Activated CD4-positive, alpha-beta T cell treated with anti-CD3 and anti-CD28 coated beads, Interleukin-10, Interleukin-2, amounts not matched to agents 100 ng/mL and 50 ng/mL, durations not matched to agents 16 hours and 8 hours (primary cell): ENCODE measurements at regions not wholly inside any gene's neighbourhood (a gene's known extent, or its start where the extent isn't known, plus 50 kb on each side); places are given as distances from the start of the nearest gene placed in this dataset.

Source experiments
- DNase-seq: peaks from one replicate; pipeline ENCODE4 v3.0.0-alpha.2; 2020

DNA sequence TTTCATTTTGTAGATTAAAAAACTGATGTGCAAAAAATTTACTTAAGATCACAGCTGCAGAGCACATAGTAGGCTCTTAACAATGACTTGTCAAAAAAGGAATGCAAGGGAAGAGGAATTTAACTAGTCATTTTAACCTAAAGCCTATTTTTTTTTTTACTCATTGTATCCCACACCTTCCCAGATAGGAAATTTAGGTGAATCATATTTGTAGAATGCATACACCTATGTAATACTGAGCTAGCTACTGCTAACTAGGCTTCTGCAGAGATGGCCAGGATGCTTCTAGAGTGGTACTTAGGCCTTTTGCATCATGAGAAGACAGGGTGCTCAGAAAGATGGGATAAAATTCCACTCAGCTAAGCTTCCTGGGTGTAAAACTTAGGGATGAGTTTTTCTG lies 387.3 kb downstream of the AASDHPPT start:
- DNase-seq: no peak

DNA sequence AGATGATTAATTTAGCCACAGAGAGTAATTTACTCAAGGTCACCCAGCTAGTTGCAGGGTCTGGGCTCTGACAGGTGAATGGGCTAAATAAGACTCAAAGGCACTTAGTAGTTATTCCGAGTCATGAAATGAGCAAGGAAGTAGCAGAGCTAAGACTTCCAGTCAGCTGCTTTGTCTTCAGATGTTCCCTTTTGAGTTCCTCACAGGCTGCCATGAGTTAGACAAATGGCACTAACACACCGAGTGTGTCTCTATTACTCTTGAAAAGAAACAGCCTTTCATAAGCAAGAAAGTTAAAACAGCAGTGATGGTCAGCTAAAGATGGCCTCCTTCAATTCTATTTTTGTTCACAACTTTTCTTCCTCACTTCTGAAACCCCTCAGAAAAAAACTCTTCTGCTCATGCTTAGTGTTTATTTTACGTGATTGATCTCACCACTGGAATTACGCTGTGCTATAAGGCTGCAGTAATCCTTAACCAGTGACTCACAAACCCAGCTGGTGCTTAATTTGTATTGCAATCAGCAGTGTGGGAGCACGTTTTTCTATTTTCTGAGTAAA lies 389.1 kb downstream of the AASDHPPT start:
- DNase-seq: no peak

DNA sequence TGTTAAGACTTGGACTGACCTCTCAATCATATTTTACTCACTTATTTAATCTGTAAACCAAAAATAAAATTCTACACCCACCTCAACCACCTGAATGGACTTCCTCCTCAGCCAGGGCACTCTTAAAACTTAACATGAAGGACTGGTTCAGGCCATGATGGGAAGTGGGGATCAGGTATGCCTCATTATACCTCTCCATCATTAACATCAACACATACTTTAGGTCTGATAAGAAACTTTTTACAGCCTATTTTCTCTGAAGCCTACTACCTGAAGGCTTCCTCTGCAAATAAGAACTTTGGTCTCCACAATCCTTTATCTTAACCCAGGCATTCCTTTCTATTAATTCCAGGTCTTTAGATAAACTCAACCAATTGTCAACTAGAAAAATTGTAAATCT lies 390.0 kb downstream of the AASDHPPT start:
- no peak for DNase-seq

DNA sequence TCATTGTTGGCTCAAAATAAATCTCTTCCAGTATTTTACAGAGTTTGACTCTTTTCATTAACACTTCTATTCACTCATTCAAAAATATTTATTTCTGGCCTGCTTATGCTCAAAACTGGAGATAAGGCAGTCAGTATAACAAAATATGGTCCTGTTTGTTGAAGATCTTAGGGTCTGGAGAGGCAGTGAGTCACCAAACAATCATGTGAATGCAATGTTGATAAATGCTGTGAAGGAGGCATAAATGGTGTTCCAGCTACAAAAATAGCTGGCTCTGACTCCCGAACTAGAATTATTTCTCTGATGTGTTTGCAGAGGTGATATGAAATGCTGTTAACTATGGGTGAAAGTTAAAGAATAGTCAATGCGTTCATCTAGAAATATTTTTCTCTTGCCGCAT lies 390.6 kb downstream of the AASDHPPT start:
- DNase-seq: no peak

DNA sequence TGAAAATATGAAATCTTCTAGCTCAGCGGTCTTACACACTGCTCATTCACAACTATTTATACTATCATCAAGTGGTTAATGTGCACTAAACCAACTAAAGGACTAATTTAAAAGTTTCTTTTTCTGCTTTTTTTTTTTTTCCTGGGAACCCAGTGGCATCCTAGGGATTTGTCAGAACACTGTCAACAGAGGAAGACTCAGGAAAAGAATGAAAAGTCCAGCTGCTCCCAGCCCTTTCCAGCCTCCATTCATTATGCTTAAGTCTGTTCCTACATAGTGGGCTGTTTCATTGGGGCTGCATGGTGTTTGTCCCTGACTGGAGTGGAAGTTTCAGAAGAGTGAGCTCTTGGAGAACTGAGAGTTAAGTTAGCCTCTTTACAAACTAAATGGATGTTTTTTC lies 391.1 kb downstream of the AASDHPPT start:
- no peak for DNase-seq

DNA sequence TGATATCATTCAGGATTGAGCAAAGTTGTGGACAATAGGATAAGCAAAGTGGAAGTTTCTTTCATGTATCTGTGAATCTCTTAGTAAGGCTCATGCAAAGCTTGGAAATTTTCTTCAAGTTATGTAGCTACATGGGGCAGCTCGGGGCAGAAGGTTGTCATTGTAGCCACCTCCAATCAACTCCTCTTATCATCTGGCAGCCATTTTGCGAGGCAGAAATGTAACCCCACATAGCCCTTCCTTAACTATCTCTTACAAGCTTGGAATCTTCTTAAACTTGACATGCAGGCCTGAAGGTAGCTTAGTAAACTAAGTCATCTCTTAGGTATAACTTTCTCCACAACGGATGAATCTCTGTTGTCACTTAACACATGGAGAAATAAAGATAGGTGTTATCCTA lies 392.8 kb downstream of the AASDHPPT start:
- no peak for DNase-seq

DNA sequence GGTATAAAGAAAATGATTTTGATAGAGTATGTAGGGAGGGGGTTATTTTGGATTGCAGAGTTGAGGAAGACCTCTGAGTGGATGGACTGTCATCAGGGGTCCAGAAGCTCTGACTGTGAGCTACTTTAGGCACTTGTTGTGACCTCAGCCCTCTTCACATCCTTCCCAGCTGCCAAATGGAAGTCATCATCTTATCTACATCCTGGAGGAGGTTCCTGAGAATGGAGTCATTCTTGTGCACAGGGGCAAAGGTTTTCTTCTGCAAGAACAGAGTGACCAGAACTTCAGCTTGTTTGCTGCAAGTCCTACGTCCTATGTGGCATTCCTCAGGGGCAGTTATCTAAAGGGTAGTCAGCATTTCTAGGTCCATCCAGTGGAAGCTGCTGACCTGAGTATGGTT lies 393.8 kb downstream of the AASDHPPT start:
- DNase-seq: no peak

DNA sequence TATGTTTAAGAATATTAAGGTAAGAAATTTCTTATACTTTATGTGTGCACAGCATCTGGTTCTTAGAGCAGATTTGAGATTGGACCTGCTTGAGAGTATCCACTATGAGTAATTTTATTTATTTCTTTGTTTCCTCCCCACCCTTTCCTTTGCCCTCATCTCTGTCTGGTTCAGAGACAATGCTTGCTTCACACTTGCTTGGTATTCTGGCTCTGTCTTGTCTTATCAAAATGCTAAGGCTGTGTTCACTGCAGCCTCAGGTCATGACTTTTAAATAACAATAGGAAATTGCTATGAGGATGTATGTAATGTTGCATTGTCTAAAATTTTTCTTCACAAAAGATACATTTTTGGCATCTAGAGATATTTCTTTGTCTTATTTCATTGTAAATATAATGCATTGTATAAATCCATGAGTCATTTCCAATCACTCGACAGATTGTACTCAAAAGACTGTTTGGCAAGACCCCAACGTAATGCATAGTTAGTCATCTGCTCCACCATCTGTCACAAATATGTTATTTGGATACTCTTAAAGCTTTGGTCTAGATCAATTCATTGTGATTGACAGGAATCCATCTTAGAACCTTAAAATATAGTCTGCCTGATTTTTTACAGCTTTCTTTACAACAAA lies 395.7 kb downstream of the AASDHPPT start:
- DNase-seq: no peak

DNA sequence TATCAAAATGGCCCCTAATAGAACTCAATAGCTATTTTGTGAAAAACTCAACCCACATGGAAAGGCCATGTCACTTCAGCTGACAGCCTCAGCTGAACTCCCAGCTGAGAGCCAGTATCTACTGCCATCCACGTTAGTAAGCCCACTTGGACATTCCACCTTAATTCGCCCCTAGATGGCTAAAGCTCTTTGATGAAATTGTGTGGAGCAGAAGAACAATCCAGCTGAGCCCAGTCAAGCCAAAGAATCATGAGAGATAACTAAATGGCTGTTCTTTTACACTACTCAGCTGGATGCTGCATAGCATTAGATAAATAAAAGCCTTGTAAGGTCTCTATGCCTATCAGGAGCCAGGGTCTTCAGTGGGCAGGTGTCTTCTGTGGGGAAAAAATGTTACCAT lies 396.8 kb downstream of the AASDHPPT start:
- no peak for DNase-seq

DNA sequence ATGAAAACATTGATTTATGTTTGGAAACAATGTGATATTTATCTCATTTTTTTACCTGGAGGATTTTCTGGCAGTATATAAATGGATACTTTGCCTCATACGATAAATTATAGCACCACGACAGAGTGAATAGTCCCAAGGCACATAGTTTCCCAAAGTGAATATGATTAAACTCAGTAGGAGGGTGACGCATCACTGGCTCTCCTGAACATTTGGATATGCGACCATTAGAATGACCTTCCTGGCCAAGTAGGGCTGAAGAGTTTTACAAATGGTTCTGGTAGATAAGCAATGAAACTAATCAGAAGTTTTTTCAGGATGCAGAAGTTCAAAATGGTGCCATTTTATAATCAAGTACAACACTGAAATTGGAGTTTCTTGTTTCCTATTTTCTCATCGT lies 397.7 kb downstream of the AASDHPPT start:
- DNase-seq: no peak

DNA sequence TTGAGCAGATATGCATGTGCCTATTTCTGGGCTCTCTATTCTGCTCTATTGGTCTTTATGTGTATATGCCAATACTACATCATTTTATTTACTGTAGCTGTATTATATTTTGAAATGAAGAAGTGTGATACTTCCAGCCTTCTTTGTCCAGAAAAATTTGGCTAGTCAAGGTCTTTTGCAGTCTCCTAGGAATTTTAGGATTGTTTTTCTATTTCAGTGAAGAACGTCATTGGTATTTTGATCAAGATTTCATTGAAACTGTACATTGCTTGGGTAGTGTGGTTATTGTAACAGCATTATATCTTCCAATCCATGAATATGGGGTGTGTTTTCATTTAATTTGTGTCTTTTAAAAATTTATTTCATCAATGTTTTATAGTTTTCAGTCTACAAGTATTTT lies 400.3 kb downstream of the AASDHPPT start:
- DNase-seq: no peak

DNA sequence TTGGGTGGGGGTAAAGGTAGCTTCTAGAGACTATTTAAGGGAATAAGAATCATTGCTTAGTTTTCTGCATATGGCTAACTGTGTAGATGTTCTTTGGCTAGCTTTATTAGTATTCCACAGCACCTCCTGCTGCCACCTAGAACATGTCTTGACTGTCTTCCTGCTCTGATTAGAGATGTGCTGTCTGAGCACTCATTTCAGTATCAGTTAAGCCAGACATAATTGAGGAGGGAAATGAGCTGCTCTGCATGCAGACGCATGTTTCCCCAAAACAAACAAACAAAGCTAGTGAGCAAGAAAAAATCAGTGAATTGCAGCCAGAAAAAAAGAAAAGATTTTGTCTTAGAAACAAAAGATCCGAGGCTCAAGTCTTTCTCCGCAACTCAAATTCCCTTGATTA lies 402.2 kb downstream of the AASDHPPT start:
- DNase-seq: no peak

DNA sequence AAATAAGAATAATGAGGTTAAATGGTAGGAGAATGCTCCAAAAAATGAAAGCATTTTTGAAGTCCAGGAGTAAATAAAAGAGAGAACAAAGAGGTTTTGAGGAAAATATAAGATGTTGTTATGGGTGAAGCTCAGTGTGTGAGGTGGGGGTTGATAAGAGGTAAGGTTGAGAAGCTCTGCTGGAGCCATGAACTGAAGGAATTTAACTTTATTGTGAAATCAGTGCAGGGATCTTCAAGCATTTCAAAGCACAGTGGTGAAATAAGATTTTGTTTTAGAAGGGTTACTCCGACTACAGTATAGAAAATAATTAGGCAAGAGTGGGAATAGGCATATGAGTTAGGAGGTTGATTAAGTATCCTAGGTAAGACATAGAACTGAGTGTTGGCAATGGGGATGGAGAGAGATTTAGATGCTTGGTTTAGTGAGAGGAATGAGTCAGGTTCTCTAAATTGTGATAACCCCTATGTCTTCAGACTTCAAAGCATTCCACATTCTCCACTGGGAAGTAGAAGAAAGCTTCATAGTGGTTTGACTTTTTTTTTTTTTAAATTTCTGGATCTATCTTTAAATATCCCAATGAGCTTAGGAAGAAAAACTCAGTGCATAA lies 403.2 kb downstream of the AASDHPPT start:
- no peak for DNase-seq

DNA sequence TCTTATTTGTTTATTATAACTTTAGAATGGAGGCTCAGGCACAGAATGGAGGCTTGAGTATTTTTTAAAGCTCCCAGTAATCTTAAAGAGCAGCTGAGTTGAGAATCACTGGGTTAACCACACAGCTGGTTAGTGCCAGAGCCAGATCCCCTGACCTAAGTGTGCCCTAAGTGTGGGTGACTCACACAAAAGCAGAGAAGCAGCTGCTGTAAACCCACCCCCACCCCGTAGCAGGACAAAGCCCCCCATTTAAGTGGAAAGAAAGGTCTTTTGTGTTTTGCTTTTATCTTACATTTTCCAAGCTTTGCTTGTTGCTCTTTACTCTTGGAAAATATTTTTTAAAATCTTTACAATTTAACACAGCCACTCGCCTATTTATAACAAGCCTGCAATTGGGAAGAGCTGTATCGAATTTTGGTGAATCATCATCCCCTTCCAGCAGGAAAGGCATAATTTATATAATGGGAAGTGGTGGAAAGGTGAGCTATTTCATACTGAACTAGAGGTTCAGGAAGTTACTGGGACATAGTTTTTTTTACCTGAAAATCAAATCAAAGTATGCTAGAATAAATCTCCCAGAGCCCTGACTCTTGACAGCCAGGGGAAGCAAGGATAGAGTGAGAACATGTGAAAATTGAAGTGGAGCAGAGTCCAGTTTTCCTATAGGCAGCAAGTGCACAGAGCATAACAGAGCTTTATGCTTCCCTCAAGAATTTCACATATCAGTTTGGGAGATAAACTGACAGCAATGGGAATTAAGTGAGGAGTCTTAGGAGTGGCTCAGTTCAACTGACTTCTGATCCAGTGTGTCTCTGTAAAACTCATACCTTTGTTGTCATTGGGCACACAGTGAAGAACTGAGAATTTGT lies 405.7 kb downstream of the AASDHPPT start:
- DNase-seq: no peak

DNA sequence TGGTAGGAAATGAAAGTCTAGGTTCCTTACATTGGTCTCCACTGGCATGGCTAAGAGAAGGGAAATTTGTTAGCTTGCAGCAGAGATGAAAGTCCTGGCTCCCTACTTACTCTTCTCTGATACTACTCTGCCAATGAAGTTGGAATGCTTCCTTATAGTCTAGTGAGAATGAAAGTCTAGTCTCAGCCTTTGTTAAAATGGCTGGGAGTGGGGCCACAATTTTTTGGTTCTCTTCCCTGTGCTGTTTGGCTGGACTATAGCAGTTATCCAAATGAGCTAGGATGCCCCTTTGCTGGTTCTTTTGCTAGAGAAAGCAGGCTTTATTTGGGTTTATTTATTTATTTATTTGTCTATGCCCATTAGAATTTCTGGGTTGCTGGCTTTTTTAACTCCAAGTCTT lies 414.3 kb downstream of the AASDHPPT start:
- no peak for DNase-seq

DNA sequence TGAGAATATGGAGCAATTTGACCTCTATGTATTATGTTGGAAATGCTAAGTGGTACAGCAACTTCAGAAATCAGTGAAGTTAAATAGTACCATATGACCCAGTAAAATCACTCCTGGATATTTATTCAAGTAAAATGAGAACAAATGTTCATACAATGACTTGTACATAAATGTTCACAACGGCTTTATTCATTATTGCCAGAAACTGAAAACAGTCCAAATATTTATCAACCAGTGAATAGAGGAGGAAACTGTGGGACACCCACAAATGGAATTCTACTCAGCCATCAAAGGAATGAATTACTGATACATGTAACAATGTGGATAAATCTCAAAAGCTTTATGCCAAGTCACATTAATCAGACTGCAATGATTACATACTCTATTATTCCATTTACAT lies 416.3 kb downstream of the AASDHPPT start:
- no peak for DNase-seq

DNA sequence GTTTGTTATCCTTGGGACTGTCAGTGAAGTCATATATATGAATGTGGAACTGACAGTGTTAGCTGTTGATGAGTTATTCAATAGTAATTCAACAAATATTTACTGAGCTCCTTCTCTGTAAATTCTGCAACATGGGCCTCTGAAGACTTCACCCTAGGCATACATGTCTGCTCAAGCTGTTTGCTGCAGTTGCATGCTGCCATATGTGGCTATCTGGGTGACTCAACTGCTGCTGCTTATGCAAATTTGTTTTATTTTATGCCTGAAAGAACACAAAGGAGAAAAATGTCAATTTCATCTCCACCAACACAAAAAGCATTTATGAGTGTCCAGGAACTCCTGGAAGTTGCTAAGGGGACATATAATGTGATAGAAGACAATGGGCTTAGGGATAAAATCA lies 417.6 kb downstream of the AASDHPPT start:
- DNase-seq: no peak

DNA sequence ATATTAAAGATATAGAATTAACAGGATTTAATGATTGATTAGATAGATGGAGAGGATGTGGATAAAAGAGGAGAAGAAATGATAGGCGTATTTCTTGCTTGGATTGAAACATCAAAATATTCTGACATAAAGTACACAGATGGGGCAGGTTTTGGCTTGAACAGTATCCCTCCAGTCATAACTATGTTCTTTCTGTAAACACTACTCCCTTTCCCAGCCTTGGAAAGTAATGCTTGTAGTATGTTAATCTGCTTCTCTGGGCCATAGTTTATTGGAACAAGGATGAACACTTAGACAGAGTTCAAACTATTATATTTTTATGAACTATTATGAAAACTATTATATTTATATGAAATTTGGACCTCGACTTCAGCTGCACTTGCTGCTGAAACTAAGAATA lies 419.2 kb downstream of the AASDHPPT start:
- DNase-seq: no peak

DNA sequence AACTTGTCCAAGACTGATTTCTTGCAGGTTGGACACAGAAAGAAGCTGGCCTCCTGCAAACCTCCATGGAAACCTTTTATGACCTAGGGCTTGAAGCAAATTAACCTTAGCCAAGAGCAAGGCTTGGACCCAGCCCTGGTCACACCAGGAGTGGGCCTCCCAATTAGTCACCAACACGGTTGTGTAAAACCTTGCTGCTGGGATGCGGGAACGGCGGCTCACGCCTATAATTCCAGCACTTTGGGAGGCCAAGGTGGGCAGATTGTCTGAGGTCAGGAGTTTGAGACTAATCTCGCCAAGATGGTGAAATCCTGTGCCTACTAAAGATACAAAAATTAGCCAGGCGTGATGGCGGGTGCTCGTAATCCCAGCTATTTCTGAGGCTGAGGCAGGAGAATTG lies 419.9 kb downstream of the AASDHPPT start:
- no peak for DNase-seq

DNA sequence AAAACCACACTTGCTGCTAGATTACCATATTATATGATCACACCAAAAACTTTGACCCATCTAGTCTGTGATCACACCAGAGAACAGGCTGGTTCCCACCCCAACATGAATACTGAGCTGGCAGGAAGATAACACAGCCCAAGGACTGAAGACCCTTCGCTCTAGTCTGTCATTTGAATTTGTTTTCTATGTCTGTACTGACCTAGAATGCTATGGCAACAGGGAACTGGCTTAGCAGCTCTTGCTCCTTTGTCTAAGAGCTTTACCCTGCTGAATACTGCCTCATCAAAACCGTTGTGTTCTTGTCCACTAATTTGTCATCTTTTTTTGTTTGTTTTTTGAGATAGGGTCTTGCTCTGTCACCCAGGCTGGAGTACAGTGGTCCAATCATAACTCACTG lies 420.4 kb downstream of the AASDHPPT start:
- DNase-seq: no peak

DNA sequence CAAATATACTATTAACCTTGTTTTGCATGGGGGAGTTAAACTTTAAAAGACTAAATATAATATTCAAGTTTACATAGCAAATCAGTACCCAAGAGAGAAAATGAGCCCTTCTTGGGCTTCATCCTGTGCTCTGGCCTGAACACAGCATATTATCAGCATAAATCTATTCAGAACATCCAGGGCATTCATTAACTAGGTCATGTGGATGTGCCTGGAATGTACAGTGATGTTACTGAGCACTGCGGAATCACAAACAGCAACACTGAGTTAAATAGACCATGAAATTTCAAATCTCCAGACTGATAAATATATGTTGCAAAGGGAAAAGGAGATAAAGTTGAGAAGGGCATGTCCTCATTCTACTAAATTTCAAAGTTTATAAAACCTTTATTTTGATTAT lies 426.4 kb downstream of the AASDHPPT start:
- no peak for DNase-seq

DNA sequence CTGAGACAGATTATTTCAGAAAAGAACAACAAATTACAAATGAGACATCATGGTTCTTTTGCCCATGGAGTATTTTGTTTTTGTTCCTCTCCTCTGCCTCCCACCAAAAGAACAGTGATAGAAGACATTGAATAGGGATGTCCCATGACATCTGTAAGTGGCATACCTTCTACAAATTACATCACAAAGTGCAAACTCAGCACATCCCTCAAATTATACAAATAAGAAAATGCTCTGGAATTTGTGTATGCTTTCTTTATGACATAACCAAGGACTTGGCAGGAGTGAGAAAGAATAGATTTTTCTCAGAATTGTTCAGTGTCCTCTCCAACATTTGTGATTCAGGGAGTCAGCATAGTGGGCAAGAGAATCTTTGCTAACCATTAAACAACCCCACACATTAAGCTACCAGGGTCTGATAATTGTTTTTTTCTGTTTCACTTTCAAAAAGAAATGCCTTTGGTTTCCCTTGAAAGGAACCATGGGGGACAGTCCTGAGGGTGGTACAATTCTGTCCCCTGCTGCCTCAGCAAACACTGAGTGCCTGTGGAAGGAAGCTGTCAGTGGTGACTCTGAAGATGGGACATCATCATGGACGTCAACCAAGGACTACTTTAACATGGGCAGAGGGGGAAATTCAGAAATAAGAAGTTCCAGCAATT lies 430.3 kb downstream of the AASDHPPT start:
- DNase-seq: no peak

DNA sequence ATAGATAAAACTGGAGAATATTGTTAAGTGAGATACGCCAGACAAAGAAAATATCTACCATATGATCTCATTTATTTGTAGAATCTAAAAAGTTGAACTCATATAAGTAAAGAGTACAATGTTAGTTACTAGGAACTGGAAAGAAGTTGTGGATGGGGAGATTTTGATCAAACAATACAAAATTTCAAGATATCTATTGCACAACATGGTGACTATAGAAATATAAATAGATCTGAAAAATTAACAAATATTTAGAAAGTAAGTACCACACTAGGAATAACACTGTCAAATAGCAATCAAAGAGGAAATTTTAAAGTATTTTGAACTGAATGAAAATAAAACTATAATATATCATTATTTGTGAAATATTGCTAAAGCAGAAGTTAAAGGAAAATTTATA lies 437.2 kb downstream of the AASDHPPT start:
- no peak for DNase-seq
